ENCODE measurements at regions not wholly inside any gene's neighbourhood (a gene's known extent, or its start where the extent isn't known, plus 50 kb on each side); places are given as distances from the start of the nearest gene placed in this dataset.

DNA sequence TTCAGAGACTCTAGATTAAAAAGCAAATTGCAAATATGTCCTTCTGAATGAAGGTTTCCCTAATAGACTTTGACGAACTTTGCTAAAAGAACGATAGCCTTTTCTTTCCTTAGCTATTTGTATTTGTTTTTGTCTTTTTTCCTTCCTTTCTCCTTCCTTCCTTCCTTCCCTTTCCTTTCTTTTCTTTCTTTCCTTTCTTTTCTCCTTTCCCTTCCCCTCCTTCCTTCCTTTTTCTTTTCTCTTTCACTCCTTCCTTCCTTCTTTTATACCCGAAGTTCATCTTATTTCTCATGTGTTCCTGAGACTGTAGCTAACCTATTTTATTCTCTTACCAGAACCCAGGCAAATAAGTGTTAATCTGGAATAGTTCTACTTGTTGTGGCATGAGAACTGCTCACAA is 381.2 kb upstream of the RUNX1 start:
- no peak for DNase-seq (ENCODE audit: extremely low read depth, low read depth)
- TF ChIP-seq, protein P1, sequence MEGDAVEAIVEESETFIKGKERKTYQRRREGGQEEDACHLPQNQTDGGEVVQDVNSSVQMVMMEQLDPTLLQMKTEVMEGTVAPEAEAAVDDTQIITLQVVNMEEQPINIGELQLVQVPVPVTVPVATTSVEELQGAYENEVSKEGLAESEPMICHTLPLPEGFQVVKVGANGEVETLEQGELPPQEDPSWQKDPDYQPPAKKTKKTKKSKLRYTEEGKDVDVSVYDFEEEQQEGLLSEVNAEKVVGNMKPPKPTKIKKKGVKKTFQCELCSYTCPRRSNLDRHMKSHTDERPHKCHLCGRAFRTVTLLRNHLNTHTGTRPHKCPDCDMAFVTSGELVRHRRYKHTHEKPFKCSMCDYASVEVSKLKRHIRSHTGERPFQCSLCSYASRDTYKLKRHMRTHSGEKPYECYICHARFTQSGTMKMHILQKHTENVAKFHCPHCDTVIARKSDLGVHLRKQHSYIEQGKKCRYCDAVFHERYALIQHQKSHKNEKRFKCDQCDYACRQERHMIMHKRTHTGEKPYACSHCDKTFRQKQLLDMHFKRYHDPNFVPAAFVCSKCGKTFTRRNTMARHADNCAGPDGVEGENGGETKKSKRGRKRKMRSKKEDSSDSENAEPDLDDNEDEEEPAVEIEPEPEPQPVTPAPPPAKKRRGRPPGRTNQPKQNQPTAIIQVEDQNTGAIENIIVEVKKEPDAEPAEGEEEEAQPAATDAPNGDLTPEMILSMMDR (IDR thresholded peaks at IDR 0.05; ENCODE audit: low read depth, low read length), result no peak

GRCh38 chr21:35428937-35429336 is 379.8 kb upstream of the RUNX1 start:
- DNase-seq (ENCODE audit: extremely low read depth, low read depth), result no peak

GRCh38 chr21:35428489-35428888 is 379.4 kb upstream of the RUNX1 start:
- TF ChIP-seq, protein P1 (IDR thresholded peaks at IDR 0.05; ENCODE audit: low read depth, low read length), result no peak
- no peak for DNase-seq (ENCODE audit: extremely low read depth, low read depth)

More at GRCh38 chr21:35428937-35429336, 379.8 kb upstream of the RUNX1 start:
- TF ChIP-seq, protein P1 (IDR thresholded peaks at IDR 0.05; ENCODE audit: low read depth, low read length), result no peak

DNA sequence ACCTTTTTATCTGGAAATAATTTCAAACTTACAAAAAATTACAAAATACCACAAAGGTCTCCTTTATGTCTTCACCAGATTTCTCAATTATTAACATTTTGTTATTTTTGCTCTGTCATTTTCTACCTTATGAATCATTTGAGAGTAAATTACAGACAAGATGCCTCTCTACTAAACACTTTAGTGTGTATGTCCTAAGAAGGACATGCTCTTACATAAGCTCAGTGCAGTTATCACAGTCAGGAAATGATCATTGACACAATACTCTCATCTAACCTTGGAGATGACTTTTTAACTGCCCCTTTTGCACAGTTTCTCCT is 378.9 kb upstream of the RUNX1 start:
- no peak for DNase-seq (ENCODE audit: extremely low read depth, low read depth)

DNA sequence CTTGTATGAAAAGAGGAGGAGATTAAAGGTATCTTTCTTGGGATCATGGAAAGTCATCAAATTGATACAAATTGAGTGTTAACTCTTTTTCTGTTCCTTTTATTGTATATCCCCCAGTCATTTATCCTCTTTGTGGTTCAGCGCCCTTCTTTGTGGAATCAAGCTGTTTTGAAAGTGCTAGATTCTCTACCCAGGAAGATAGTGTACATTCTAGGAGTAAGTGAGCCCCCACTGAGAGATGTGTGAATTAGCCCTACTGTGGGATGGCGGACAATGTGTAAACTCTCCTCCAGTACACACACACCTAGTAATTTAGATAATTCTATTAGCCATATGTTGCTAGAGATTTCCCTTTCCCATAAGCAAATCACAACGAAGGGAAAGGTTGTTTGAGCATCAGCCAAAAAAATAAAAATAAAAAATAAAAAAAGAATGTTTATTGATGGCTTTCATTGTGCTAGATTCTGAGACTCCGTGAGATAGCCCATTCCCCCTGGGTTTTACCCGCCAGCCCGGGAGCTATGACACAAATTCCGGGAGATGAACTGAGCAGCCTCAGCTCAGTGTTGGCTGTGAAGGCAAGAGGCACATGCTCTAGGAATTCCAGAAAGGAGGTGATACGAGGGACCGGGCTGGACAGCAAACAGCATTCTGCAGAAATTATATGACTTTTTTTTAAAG is 378.4 kb upstream of the RUNX1 start:
- no peak for DNase-seq (ENCODE audit: extremely low read depth, low read depth)
- TF ChIP-seq, protein P1 (IDR thresholded peaks at IDR 0.05; ENCODE audit: low read depth, low read length), result no peak

More for the DNA sequence above, 378.9 kb upstream of the RUNX1 start:
- TF ChIP-seq, protein P1 (IDR thresholded peaks at IDR 0.05; ENCODE audit: low read depth, low read length), result no peak

GRCh38 chr21:35426897-35427296 is 377.8 kb upstream of the RUNX1 start:
- TF ChIP-seq, protein P1 (IDR thresholded peaks at IDR 0.05; ENCODE audit: low read depth, low read length), result no peak
- no peak for DNase-seq (ENCODE audit: extremely low read depth, low read depth)

GRCh38 chr21:35426469-35426868 is 377.4 kb upstream of the RUNX1 start:
- TF ChIP-seq, protein P1 (IDR thresholded peaks at IDR 0.05; ENCODE audit: low read depth, low read length), result no peak
- DNase-seq (ENCODE audit: extremely low read depth, low read depth), result no peak

All from AG09319 (cell line).